GM23338 (cell line): ENCODE measurements at regions not wholly inside any gene's neighbourhood (a gene's known extent, or its start where the extent isn't known, plus 50 kb on each side); places are given as distances from the start of the nearest gene placed in this dataset.

ENCODE experiments used
- CREB1 ChIP-seq: fragments of 250-450 bp; sonication (Bioruptor Pico); IDR thresholded peaks from 2 replicates; pipeline ENCODE4 v1.5.0; 2020; ENCODE audit warnings: low read depth, mild to moderate bottlenecking, moderate library complexity
- CTCF ChIP-seq, 2 experiments: fragments of 200-600 bp in 1 of 2; sonication (generic) in 1 of 2; conservative IDR thresholded peaks; 2 replicates each; pipeline versions ENCODE4 v1.5.1 to v1.6.1; 2016 to 2017; ENCODE audit warnings: antibody characterized with exemption in 2 of 2, low read depth in 2 of 2, mild to moderate bottlenecking in 2 of 2, moderate library complexity in 1 of 2
- EZH2 ChIP-seq: fragments of 200-600 bp; sonication (generic); IDR thresholded peaks from one replicate; pipeline ENCODE4 v1.8.0; 2017; ENCODE audit warnings: antibody characterized with exemption, mild to moderate bottlenecking, low read depth; ENCODE audit not compliant: unreplicated experiment
- JUNB ChIP-seq: IDR thresholded peaks from one replicate; pipeline ENCODE4 v1.6.1; 2016; ENCODE audit warnings: antibody characterized with exemption; ENCODE audit not compliant: unreplicated experiment
- POLR2AphosphoS5 ChIP-seq: IDR thresholded peaks from 2 replicates; pipeline ENCODE4 v1.6.1; 2016; ENCODE audit warnings: antibody characterized with exemption, low read depth
- ZNF114 ChIP-seq: fragments of 250-450 bp; sonication (Bioruptor Pico); IDR thresholded peaks from 2 replicates; pipeline ENCODE4 v1.5.0; 2020; ENCODE audit warnings: mild to moderate bottlenecking, moderate library complexity

- TF ChIP-seq CTCF (conservative IDR thresholded peaks at IDR 0.05; ENCODE audit: low read depth in 2 of 2) (no peak), CREB1 (no peak), EZH2 (no peak), POLR2AphosphoS5 (no peak), ZNF114 (no peak), JUNB (no peak)
Measured at GRCh38 chr5:8693341-8693844, 824.4 kb downstream of the MTRR start.
